ENCODE measurements at regions not wholly inside any gene's neighbourhood (a gene's known extent, or its start where the extent isn't known, plus 50 kb on each side); places are given as distances from the start of the nearest gene placed in this dataset.

GRCh38 chr2:3113769-3114168 lies 263.8 kb downstream of the EIPR1 start:
- no peak for TF ChIP-seq EZH2 (IDR thresholded peaks at IDR 0.05; ENCODE audit: low read depth, low read length, severe bottlenecking)
- TF ChIP-seq CTCF (IDR thresholded peaks at IDR 0.05; ENCODE audit: control extremely low read depth in 1 of 3, insufficient read depth in 1 of 3, low read depth in 1 of 3, low read length in 3 of 3): no peak
- no peak for TF ChIP-seq KDM5A (IDR thresholded peaks at IDR 0.05; ENCODE audit: low read length)
- no peak for TF ChIP-seq SIX5 (IDR thresholded peaks at IDR 0.05; ENCODE audit: low read depth, low read length)
- no peak for TF ChIP-seq POLR2AphosphoS5 (IDR thresholded peaks at IDR 0.05; ENCODE audit: low read depth, low read length)
- no peak for TF ChIP-seq MAFK (IDR thresholded peaks at IDR 0.05; ENCODE audit: low read depth, low read length)
- no peak for TF ChIP-seq RNF2 (IDR thresholded peaks at IDR 0.05; ENCODE audit: borderline replicate concordance, low read depth, low read length, missing control alignments, poor library complexity, severe bottlenecking)
- no peak for TF ChIP-seq POLR2A (IDR thresholded peaks at IDR 0.05; ENCODE audit: control extremely low read depth in 1 of 2, low read depth in 2 of 2, low read length in 2 of 2)
- TF ChIP-seq RAD21 (IDR thresholded peaks at IDR 0.05 in 1 of 2, conservative IDR thresholded peaks at IDR 0.05 in 1 of 2; ENCODE audit: low read depth in 2 of 2, low read length in 2 of 2): no peak
- no peak for TF ChIP-seq KDM1A (IDR thresholded peaks at IDR 0.05; ENCODE audit: borderline replicate concordance, low read length)
- no peak for TF ChIP-seq YY1 (IDR thresholded peaks at IDR 0.05; ENCODE audit: low read depth, low read length)
- TF ChIP-seq MAX (IDR thresholded peaks at IDR 0.05): no peak

All from H1 (cell line).